Chondrocyte (in vitro differentiated cells): ENCODE measurements at regions not wholly inside any gene's neighbourhood (a gene's known extent, or its start where the extent isn't known, plus 50 kb on each side); places are given as distances from the start of the nearest gene placed in this dataset.
A peak's percentile ranks its signal among the peaks of the same experiment; 100 is the strongest.

Experiments
- DNase-seq: peaks from one replicate; pipeline ENCODE4 v3.0.0; 2021; ENCODE audit warnings: mixed read lengths, low spot score
- H3K27ac Mint-ChIP-seq: one replicate; pipeline ENCODE4 v1.8.0; 2021; ENCODE audit warnings: mild to moderate bottlenecking, moderate library complexity, mixed read lengths; ENCODE audit not compliant: unreplicated experiment
- H3K27me3 Mint-ChIP-seq: 2 replicates; pipeline ENCODE4 v1.8.0; 2021; ENCODE audit warnings: low read depth, mixed read lengths
- H3K36me3 Mint-ChIP-seq: 2 replicates; pipeline ENCODE4 v1.8.0; 2021; ENCODE audit warnings: low read depth, mixed read lengths
- H3K4me1 Mint-ChIP-seq: 2 replicates; pipeline ENCODE4 v1.8.0; 2021; ENCODE audit warnings: low read depth, mild to moderate bottlenecking, mixed read lengths
- H3K4me3 Mint-ChIP-seq: one replicate; pipeline ENCODE4 v1.8.0; 2021; ENCODE audit warnings: mild to moderate bottlenecking, moderate library complexity, mixed read lengths; ENCODE audit not compliant: unreplicated experiment
- H3K9me3 Mint-ChIP-seq: 2 replicates; pipeline ENCODE4 v1.8.0; 2021; ENCODE audit warnings: low read depth, mixed read lengths
- TF ChIP-seq, protein P1 (sequence below): fragments of 200-600 bp; sonication (generic); IDR thresholded peaks from 2 replicates; pipeline ENCODE4 v1.5.0; 2021; ENCODE audit warnings: antibody characterized with exemption, mild to moderate bottlenecking, moderate library complexity

DNA sequence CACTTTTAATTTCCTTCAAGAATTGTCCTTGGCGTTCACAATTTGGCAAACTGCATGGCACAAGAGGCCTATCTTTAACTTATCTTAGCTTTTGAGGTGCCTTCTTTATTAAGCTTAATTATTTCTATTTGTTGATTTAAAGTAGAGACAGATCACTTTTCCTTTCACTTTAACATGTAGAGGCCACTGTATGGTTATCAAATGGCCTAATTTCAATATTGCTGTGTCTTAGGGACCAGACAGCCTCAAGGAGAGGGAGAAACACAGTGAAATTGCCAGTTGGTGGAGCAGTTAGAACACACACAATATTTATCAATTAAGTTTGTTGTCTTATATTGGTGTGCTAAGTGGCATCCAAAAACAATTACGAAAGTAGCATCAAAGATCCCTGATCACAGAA is 1013.9 kb downstream of the KCNT2 start:
- DNase-seq = no peak
- Mint-ChIP-seq H3K27ac (no peak overlapping the region), H3K36me3 (no peaks in the 10 kb centered on the region), H3K27me3 (no peaks in the 10 kb centered on the region), H3K4me3 (no peak overlapping the region), H3K9me3 (peaks cover 2% of the 10 kb centered on the region), H3K4me1 (peaks cover 24% of the 10 kb centered on the region)
- TF ChIP-seq, protein P1, sequence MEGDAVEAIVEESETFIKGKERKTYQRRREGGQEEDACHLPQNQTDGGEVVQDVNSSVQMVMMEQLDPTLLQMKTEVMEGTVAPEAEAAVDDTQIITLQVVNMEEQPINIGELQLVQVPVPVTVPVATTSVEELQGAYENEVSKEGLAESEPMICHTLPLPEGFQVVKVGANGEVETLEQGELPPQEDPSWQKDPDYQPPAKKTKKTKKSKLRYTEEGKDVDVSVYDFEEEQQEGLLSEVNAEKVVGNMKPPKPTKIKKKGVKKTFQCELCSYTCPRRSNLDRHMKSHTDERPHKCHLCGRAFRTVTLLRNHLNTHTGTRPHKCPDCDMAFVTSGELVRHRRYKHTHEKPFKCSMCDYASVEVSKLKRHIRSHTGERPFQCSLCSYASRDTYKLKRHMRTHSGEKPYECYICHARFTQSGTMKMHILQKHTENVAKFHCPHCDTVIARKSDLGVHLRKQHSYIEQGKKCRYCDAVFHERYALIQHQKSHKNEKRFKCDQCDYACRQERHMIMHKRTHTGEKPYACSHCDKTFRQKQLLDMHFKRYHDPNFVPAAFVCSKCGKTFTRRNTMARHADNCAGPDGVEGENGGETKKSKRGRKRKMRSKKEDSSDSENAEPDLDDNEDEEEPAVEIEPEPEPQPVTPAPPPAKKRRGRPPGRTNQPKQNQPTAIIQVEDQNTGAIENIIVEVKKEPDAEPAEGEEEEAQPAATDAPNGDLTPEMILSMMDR = no peak

DNA sequence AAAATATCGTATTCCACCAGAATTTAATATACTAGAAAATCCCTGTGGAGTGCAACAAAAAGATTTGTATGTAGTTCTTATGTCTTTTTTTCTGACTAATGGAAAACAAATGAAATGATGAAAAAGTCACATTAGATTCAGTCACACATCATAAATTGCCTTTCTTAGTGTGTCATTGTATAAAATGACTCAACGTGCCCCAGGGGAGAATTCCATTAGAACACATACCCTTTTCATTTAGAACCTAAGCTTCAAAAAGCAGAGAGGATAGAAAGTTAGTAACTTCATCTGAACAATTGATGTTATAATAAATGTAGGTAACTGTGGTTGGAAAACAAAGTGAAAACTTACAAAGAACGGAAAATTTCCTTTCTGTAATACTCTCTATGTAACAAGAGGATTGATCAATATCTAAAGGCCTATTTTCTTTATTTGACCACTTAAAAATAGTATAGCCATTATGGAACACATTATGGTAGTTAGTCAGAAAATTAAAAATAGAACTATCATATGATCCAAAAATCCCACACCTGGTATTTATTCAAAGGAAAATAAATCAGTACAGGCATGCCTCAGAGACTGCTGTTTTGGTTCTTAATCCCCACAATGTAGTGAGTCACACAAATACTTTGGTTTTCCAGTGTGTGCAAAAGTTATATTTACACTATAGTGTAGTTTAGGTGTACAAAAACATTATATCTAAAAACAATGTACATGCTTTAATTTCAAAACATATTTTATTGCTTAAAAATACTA is 1016.1 kb downstream of the KCNT2 start:
- Mint-ChIP-seq H3K27me3 (no peaks in the 10 kb centered on the region), H3K9me3 (peaks cover 18% of the 10 kb centered on the region), H3K4me1 (peaks cover 24% of the 10 kb centered on the region), H3K36me3 (peaks cover 3% of the 10 kb centered on the region), H3K27ac (peak overlapping the region; percentile 38), H3K4me3 (no peak overlapping the region)
- no peak for DNase-seq
- TF ChIP-seq, protein P1 = no peak

DNA sequence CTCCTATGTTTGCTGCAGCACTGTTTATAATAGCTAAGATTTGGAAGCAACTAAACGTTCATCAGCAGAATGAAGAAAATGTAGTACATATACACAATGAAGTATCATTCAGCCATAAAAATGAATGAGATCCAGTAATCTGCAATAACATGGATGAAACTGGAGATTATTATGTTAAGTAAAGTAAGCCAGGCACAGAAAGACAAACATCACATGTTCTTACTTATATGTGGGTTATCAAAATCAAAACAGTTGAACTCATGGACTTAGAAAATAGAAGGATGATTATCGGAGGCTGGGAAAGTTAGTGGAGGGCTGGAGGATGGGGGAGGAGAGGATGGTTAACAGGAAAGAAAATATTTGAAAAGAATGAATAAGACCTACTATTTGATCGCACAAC is 1017.6 kb downstream of the KCNT2 start:
- Mint-ChIP-seq H3K36me3 (peaks cover 3% of the 10 kb centered on the region), H3K4me3 (peak overlapping the region; percentile 1), H3K27me3 (no peaks in the 10 kb centered on the region), H3K4me1 (peaks cover 24% of the 10 kb centered on the region), H3K9me3 (peaks cover 28% of the 10 kb centered on the region), H3K27ac (peak overlapping the region; percentile 29)
- TF ChIP-seq, protein P1 = no peak
- no peak for DNase-seq

DNA sequence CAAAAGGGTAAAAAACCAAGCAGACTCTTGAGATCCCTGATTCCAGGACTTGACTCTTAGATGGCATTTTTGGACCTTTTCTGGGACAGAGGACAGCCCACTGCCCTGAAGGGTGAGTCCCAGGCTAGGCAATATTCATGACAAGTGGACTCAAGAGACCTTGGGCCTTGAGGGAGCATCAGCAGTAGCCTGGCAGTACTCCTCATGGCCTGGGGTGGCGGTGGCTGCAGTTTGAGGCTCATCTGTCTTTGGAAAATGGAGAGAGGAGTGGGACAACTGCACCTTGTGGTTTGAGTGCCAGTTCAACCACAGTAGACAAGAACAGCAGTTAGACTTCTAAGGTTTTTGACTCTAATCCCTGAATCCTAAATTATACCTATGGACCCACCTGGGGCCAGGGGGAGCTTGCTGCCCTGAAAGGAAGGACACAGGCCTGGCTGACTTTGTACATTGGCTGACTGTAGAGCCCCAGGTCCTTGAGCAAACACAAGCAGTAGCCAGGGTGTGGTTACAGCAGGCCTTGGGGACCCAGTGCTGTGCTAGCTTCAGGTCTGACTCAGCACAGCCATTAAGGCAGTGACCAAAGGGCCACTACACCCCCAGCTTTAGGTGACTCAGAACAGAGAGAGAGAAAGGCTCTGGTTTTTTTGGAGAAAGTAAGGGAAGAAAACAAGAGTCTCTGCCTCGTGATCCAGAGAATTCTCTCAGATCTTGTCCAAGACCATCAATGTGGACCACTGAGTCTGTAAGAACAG is 1023.2 kb downstream of the KCNT2 start:
- H3K4me1 Mint-ChIP-seq = peaks cover 2% of the 10 kb centered on the region
- H3K9me3 Mint-ChIP-seq = peaks cover 30% of the 10 kb centered on the region
- H3K36me3 Mint-ChIP-seq = peaks cover 3% of the 10 kb centered on the region
- DNase-seq = no peak
- TF ChIP-seq, protein P1 = no peak
- no peaks in the 10 kb centered on the region for H3K27me3 Mint-ChIP-seq
- H3K4me3 Mint-ChIP-seq = no peak overlapping the region
- no peak overlapping the region for H3K27ac Mint-ChIP-seq

DNA sequence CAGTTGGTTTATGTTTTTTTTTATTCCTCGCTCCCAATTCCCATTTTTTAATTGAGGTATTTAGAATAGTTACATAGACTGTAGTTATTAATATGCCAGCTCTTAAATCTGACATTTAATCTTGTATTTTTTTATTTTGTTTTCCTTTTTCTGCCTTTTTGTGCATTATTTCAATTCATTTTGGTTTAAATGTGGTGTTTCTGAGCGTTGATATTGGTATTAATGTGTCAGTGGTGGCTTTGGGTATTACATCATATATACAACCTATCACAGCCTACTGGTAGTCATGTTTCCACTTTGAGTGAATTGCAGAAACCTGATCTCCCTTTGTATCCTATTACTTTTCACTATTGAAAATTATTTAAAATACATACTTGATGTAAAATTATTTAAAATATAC is 1027.3 kb downstream of the KCNT2 start:
- Mint-ChIP-seq H3K27ac (no peak overlapping the region), H3K4me1 (no peaks in the 10 kb centered on the region), H3K9me3 (peaks cover 9% of the 10 kb centered on the region), H3K4me3 (no peak overlapping the region), H3K36me3 (no peaks in the 10 kb centered on the region), H3K27me3 (no peaks in the 10 kb centered on the region)
- DNase-seq = no peak
- TF ChIP-seq, protein P1 = peak; percentile 63
